Adrenal gland (tissue), 9 donors: ENCODE measurements at regions not wholly inside any gene's neighbourhood (a gene's known extent, or its start where the extent isn't known, plus 50 kb on each side); places are given as distances from the start of the nearest gene placed in this dataset.

Experiments
- DNase-seq, 7 donors: peaks; one replicate each; pipeline ENCODE4 v3.0.0-alpha.2; 2019 to 2020
- H3K27ac ChIP-seq, 5 donors: fragments of 200-600 bp; sonication (generic) in 4 of 5; 1 replicate in 3 of 5; 2 replicates in 2 of 5; pipeline versions ENCODE4 v1.5.1 to v1.8.0; 2016 to 2020; ENCODE audit warnings: mild to moderate bottlenecking in 1 of 5
- H3K27me3 ChIP-seq: fragments of 200-600 bp; 2 replicates; pipeline ENCODE4 v1.8.0; 2021
- H3K36me3 ChIP-seq, 2 donors: fragments of 200-600 bp; replicated peaks in 1 of 2; 1 replicate in 1 of 2; 2 replicates in 1 of 2; pipeline versions ENCODE4 v1.5.1 to v1.8.0; 2018 to 2022
- H3K4me1 ChIP-seq, 2 donors: fragments of 200-600 bp; replicated peaks in 1 of 2; 1 replicate in 1 of 2; 2 replicates in 1 of 2; pipeline versions ENCODE4 v1.5.1 to v1.8.0; 2018 to 2021
- H3K4me3 ChIP-seq, 4 donors: fragments of 200-600 bp; sonication (generic) in 3 of 4; one replicate each; pipeline ENCODE4 v1.5.1; 2016 to 2018
- H3K9me3 ChIP-seq, 3 donors: fragments of 200-600 bp; sonication (generic) in 1 of 3; replicated peaks in 1 of 3; 1 replicate in 2 of 3; 2 replicates in 1 of 3; pipeline versions ENCODE4 v1.5.1 to v1.8.0; 2016 to 2021
- POLR2A ChIP-seq, 2 donors: fragments of 450-650 bp; IDR thresholded peaks; one replicate each; pipeline ENCODE4 v1.6.1; 2017; ENCODE audit warnings: antibody characterized with exemption in 2 of 2, mild to moderate bottlenecking in 2 of 2, moderate library complexity in 1 of 2
- WGBS, 4 donors: extraction: QIAGEN DNeasy Blood & Tissue Kit in 2 of 4; methylation state at CpG; one replicate each; pipeline versions ENCODE4 v1.1.5 to v1.1.7; 2013 to 2017; 5-methylcytosine and 5-hydroxymethylcytosine counted together
- intact Hi-C, 2 donors: fragments of 100-400 bp; cut with DNase I; formaldehyde crosslinking; loops; one replicate each; pipeline versions ENCODE4 v1.14.1 to v1.15.0; 2022 to 2023
- TF ChIP-seq, protein P1 (sequence below), 6 experiments: fragments of 450-650 bp in 4 of 6; fragments of 200-600 bp in 2 of 6; sonication (generic) in 1 of 6; IDR thresholded peaks; 1 replicate in 5 of 6; 2 replicates in 1 of 6; pipeline versions ENCODE4 v1.5.1 to v1.8.0; 2016 to 2021; ENCODE audit warnings: antibody characterized with exemption in 6 of 6, mild to moderate bottlenecking in 2 of 6, moderate library complexity in 1 of 6
- donor health status: healthy with polysubstance abuse.
- donor health status: Bipolar disorder and iron deficiency.
- donor health status: DM: yes; HTN: yes; CAD: no.
- donor health status: DM: no; HTN: no; CAD: no.
- donor health status: DM: no; HTN: no; CAD: no.

DNA sequence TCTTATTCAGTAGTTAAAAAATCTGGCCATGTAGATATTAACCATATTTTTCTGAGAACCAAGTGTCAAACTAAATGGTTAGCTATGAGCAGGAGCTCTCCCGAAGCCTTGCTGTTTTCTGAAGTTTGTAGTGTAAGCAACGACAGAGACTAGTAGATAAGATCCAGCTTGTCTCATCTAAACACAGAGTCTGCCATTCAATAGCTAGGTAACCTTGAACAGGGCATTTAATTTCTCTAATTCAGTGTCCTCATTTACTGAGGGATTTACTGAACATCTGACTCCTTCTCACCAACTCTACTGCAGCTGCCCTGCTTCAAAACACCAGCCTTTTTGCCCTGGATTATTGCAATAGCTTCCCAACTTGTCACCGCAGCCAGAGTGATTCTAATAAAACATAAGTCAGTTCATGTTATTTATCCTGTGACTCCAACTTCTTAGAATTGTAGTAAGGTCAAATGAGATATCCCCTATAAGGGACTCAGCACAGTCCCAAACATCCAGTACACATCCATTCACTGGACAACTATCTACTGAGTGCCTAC is 337.0 kb downstream of the PLK2 start:
- Histone ChIP-seq H3K4me1 (no peaks in the 10 kb centered on the region), H3K27ac (no peak overlapping the region), H3K9me3 (no peaks in the 10 kb centered on the region), H3K27me3 (no peaks in the 10 kb centered on the region), H3K36me3 (no peaks in the 10 kb centered on the region), H3K4me3 (no peak overlapping the region)
- TF ChIP-seq, protein P1, sequence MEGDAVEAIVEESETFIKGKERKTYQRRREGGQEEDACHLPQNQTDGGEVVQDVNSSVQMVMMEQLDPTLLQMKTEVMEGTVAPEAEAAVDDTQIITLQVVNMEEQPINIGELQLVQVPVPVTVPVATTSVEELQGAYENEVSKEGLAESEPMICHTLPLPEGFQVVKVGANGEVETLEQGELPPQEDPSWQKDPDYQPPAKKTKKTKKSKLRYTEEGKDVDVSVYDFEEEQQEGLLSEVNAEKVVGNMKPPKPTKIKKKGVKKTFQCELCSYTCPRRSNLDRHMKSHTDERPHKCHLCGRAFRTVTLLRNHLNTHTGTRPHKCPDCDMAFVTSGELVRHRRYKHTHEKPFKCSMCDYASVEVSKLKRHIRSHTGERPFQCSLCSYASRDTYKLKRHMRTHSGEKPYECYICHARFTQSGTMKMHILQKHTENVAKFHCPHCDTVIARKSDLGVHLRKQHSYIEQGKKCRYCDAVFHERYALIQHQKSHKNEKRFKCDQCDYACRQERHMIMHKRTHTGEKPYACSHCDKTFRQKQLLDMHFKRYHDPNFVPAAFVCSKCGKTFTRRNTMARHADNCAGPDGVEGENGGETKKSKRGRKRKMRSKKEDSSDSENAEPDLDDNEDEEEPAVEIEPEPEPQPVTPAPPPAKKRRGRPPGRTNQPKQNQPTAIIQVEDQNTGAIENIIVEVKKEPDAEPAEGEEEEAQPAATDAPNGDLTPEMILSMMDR (IDR thresholded peaks at IDR 0.05) = no peak
- TF ChIP-seq POLR2A (IDR thresholded peaks at IDR 0.05) = no peak
- DNase-seq = no peak
- 60 to 68% (median 64%) methylated on average over 3 of the region's 3 CpGs for WGBS, 4 donors
- intact Hi-C loops = no loop called here

DNA sequence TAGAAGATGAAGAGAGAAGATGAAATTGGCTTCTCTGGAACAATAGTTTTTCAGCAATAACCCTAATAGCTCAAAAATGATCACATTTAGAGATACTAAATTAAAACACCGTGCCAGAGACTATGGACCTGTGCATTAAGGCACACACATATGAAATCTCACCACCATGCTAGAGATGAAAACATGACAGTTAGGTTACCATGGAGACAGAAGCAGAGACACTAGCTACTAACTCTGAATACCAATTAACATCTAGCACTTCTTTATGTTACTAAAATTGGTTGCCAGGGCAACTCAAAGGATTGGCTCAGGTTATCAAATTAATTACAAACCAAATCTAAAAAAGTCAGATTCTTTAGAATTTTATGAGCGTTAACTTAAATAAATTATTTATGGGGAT is 337.7 kb downstream of the PLK2 start:
- 79 to 88% (median 84%) methylated on average over 2 of the region's 2 CpGs for WGBS, 4 donors
- Histone ChIP-seq H3K36me3 (no peaks in the 10 kb centered on the region), H3K9me3 (no peaks in the 10 kb centered on the region), H3K27ac (no peak overlapping the region), H3K27me3 (no peaks in the 10 kb centered on the region), H3K4me3 (no peak overlapping the region), H3K4me1 (no peaks in the 10 kb centered on the region)
- DNase-seq = no peak
- intact Hi-C loops = no loop called here
- TF ChIP-seq, protein P1 (IDR thresholded peaks at IDR 0.05) = no peak

DNA sequence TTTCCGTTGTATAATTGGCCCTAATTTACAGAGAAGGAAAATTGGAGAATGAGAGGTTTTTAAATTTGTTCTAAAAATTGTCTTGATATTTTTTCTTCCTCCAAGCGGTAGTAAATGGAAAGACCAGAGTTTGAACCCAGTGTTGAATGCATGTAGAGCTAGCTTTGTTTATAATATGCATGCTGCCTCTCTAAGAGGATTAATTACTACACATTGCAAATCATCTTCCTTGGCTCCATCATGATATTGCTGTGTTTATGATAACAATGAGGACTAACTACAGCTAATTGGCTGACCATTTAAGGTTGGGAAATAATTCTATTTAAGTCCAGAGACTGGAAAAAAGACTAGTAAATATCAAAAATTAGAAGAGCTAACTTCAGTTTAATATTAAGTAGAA is 338.5 kb downstream of the PLK2 start:
- no peak for TF ChIP-seq POLR2A (IDR thresholded peaks at IDR 0.05)
- TF ChIP-seq, protein P1 (IDR thresholded peaks at IDR 0.05) = no peak
- Histone ChIP-seq H3K4me1 (no peaks in the 10 kb centered on the region), H3K9me3 (no peaks in the 10 kb centered on the region), H3K27ac (no peak overlapping the region), H3K36me3 (no peaks in the 10 kb centered on the region), H3K4me3 (no peak overlapping the region), H3K27me3 (no peaks in the 10 kb centered on the region)
- WGBS, 4 donors = 88 to 89% (median 89%) methylated on average over 2 of the region's 2 CpGs
- intact Hi-C loops = no loop called here
- DNase-seq = no peak

DNA sequence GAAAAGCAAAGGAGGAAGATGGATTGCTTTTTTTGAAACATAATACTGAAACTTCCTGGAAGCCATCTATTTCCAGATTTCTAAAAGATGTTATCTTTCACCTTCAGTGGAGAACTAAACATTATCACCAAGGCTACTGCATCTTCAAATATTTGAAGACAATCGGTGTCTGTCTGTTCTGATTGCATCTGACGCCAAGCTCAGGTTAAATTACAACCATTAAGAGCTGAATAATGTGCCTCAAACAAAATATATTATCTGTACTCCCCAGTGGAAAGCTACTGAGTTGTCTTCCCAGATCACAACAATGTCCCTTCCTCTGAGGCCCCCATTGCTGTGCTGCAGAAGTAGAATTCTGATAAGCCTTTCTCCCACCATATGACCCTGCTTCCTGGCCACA is 342.3 kb downstream of the PLK2 start:
- intact Hi-C loops = no loop called here
- Histone ChIP-seq H3K27me3 (no peaks in the 10 kb centered on the region), H3K4me3 (no peak overlapping the region), H3K36me3 (no peaks in the 10 kb centered on the region), H3K4me1 (no peaks in the 10 kb centered on the region), H3K9me3 (no peaks in the 10 kb centered on the region), H3K27ac (no peak overlapping the region)
- TF ChIP-seq, protein P1 (IDR thresholded peaks at IDR 0.05) = no peak
- TF ChIP-seq POLR2A (IDR thresholded peaks at IDR 0.05) = no peak
- no peak for DNase-seq
- WGBS, 4 donors = 50 to 64% (median 56%) methylated on average over 2 of the region's 2 CpGs
